Sigmoid colon (tissue), 6 donors: ENCODE measurements at regions not wholly inside any gene's neighbourhood (a gene's known extent, or its start where the extent isn't known, plus 50 kb on each side); places are given as distances from the start of the nearest gene placed in this dataset.

Source experiments
- DNase-seq: peaks from one replicate; pipeline ENCODE4 v3.0.0-alpha.2; 2019
- H3K27ac ChIP-seq, 4 donors: fragments of 200-600 bp; sonication (generic); one replicate each; pipeline ENCODE4 v1.5.1; 2016 to 2019; ENCODE audit warnings: mild to moderate bottlenecking in 1 of 4
- H3K27me3 ChIP-seq, 3 donors: fragments of 200-600 bp; sonication (generic); one replicate each; pipeline ENCODE4 v1.5.1; 2019; ENCODE audit warnings: mild to moderate bottlenecking in 1 of 3
- H3K36me3 ChIP-seq, 4 donors: fragments of 200-600 bp; sonication (generic); one replicate each; pipeline ENCODE4 v1.5.1; 2016 to 2019
- H3K4me1 ChIP-seq, 4 donors: fragments of 200-600 bp; sonication (generic); one replicate each; pipeline ENCODE4 v1.5.1; 2017 to 2019
- H3K4me3 ChIP-seq, 4 donors: fragments of 200-600 bp; sonication (generic); one replicate each; pipeline ENCODE4 v1.5.1; 2017 to 2019; ENCODE audit warnings: mild to moderate bottlenecking in 2 of 4, moderate library complexity in 1 of 4
- H3K9me3 ChIP-seq, 4 donors: fragments of 200-600 bp in 3 of 4; sonication (generic) in 3 of 4; one replicate each; pipeline versions ENCODE4 v1.5.1 to v1.6.1; 2013 to 2019
- EP300 ChIP-seq, 4 donors: sonication (generic); formaldehyde crosslinking; IDR thresholded peaks; one replicate each; pipeline ENCODE4 v1.6.1; 2017; ENCODE audit warnings: antibody characterized with exemption in 4 of 4
- POLR2A ChIP-seq, 2 donors: fragments of 450-650 bp; IDR thresholded peaks; one replicate each; pipeline ENCODE4 v1.6.1; 2016; ENCODE audit warnings: antibody characterized with exemption in 2 of 2, mild to moderate bottlenecking in 2 of 2, moderate library complexity in 2 of 2
- POLR2AphosphoS5 ChIP-seq, 4 donors: sonication (generic); formaldehyde crosslinking; IDR thresholded peaks; one replicate each; pipeline ENCODE4 v1.6.1; 2017; ENCODE audit warnings: antibody characterized with exemption in 4 of 4
- WGBS, 2 donors: extraction: QIAGEN DNeasy Blood & Tissue Kit; methylation state at CpG; one replicate each; pipeline ENCODE4 v1.1.7; 2013; 5-methylcytosine and 5-hydroxymethylcytosine counted together
- intact Hi-C: fragments of 100-400 bp; cut with DNase I; formaldehyde crosslinking; loops from one replicate; pipeline ENCODE4 v1.15.1; 2023
- TF ChIP-seq, protein P1 (sequence below), 4 experiments: fragments of 450-650 bp in 3 of 4; fragments of 200-600 bp in 1 of 4; IDR thresholded peaks; one replicate each; pipeline ENCODE4 v1.5.1; 2016 to 2019; ENCODE audit warnings: antibody characterized with exemption in 4 of 4, mild to moderate bottlenecking in 3 of 4, moderate library complexity in 2 of 4
- donor health status: healthy with polysubstance abuse.
- donor health status: healthy.

DNA sequence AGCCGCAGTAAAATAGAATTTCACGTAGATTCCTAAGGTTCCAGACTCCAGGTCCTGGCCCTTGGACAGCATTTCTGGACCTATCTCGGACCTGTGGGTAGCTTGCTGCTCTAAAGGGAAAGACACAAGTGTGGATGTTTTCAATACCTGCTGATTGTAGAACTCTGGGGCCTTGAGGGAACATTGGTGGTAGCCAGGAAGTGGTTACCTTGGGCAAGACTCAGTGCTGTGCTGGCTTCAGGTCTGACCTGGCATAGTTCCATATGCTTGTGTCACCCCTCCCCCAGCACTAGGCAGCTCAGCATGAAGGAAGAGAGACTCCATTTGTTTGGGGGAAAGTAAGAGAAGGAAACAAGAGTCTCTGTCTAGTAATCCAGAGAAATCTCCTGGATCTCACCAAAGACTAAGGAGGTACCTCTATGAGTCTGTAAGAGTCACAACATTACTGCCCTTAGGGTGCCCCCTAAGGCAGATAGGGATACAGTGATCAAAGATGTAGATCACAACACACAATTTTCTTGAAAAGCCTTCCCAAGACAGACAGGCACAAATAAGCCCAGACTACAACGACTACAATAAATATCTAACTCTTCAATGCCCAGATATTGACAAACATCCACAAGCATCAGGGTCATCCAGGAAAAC, 398.8 kb downstream of the TGFB2 start:
- no peaks in the 10 kb centered on the region for H3K36me3 ChIP-seq
- H3K4me1 ChIP-seq, result peaks cover 0 to 5% (median 0%) of the 10 kb centered on the region in 4 donors
- H3K27ac ChIP-seq, result no peak overlapping the region
- no peaks in the 10 kb centered on the region for H3K9me3 ChIP-seq
- TF ChIP-seq POLR2A (IDR thresholded peaks at IDR 0.05) (no peak), POLR2AphosphoS5 (IDR thresholded peaks at IDR 0.05) (no peak), EP300 (IDR thresholded peaks at IDR 0.05) (no peak)
- TF ChIP-seq, protein P1, sequence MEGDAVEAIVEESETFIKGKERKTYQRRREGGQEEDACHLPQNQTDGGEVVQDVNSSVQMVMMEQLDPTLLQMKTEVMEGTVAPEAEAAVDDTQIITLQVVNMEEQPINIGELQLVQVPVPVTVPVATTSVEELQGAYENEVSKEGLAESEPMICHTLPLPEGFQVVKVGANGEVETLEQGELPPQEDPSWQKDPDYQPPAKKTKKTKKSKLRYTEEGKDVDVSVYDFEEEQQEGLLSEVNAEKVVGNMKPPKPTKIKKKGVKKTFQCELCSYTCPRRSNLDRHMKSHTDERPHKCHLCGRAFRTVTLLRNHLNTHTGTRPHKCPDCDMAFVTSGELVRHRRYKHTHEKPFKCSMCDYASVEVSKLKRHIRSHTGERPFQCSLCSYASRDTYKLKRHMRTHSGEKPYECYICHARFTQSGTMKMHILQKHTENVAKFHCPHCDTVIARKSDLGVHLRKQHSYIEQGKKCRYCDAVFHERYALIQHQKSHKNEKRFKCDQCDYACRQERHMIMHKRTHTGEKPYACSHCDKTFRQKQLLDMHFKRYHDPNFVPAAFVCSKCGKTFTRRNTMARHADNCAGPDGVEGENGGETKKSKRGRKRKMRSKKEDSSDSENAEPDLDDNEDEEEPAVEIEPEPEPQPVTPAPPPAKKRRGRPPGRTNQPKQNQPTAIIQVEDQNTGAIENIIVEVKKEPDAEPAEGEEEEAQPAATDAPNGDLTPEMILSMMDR (IDR thresholded peaks at IDR 0.05), result no peak
- no peak overlapping the region for H3K4me3 ChIP-seq
- no peak for DNase-seq
- intact Hi-C loops, result no loop called here
- 76 to 86% methylated on average over 4 of the region's 4 CpGs for WGBS, 2 donors
- H3K27me3 ChIP-seq, result no peaks in the 10 kb centered on the region

DNA sequence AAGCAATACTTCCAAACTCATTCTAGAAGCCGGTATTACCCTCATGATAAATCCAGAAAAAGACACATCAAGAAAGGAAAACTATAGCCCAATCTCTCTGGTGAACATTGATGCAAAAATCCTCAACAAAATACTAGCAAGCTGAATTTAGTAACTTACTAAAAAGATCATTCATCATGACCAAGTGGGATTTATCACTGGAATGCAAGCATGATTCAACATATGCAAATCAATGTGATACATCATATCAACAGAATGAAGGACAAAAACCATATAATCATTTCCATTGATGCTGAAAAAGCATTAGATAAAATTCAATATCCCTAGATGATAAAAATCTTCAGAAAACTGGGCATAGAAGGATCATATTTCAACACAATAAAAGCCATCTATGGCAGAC, 402.9 kb downstream of the TGFB2 start:
- 93 to 96% methylated on average over 1 of the region's 1 CpG for WGBS, 2 donors
- no peaks in the 10 kb centered on the region for H3K9me3 ChIP-seq
- intact Hi-C loops, result no loop called here

DNA sequence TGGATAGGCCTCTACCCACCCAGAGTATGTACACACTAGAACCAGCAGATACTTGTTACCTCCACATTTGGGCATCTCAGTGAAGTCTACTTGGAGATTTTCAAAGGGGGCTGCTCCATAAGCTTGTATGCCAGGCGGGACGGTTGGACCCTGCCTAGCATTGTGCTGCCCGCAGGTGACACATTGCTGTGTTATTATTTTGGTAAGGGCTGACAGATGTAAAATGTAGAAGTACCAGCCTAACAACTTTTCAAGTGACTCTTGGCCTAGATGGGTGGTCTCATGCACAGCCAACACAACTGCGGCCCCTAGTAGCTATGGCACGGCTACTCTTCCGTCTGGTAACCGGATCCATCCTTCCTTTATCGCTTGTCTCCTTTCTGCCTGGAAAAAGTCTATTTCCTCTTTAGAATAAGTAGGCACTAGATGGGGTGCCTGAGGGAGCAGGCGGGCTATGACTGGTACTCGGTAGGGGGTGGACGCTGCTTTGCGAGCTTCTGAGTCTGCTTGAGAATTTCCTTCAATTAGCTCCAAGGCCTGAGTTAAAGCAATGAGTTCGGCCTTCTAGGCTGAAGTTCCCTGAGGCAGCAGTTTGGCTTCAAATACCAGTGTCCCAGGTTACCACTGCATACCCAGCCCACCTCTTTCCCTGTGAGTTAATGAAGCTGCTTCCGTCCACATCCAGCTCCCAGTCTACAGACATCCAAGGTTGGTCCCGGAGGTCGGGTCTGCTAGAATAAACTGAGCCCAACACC, 405.3 kb downstream of the TGFB2 start:
- no peaks in the 10 kb centered on the region for H3K27me3 ChIP-seq
- no peaks in the 10 kb centered on the region for H3K36me3 ChIP-seq
- intact Hi-C loops, result no loop called here
- H3K4me1 ChIP-seq, result no peaks in the 10 kb centered on the region
- TF ChIP-seq POLR2AphosphoS5 (IDR thresholded peaks at IDR 0.05) (no peak), EP300 (IDR thresholded peaks at IDR 0.05) (no peak), POLR2A (IDR thresholded peaks at IDR 0.05) (no peak)
- TF ChIP-seq, protein P1 (IDR thresholded peaks at IDR 0.05), result no peak
- H3K27ac ChIP-seq, result no peak overlapping the region
- H3K9me3 ChIP-seq, result peaks cover 0 to 2% (median 0%) of the 10 kb centered on the region in 4 donors
- WGBS, 2 donors, result 93 to 96% methylated on average over 16 of the region's 16 CpGs
- DNase-seq, result no peak
- no peak overlapping the region for H3K4me3 ChIP-seq

More for the DNA sequence above, 402.9 kb downstream of the TGFB2 start:
- H3K36me3 ChIP-seq, result no peaks in the 10 kb centered on the region
- no peak overlapping the region for H3K27ac ChIP-seq
- H3K4me1 ChIP-seq, result no peaks in the 10 kb centered on the region
- TF ChIP-seq POLR2AphosphoS5 (IDR thresholded peaks at IDR 0.05), result no peak
- TF ChIP-seq EP300 (IDR thresholded peaks at IDR 0.05), result no peak
- TF ChIP-seq, protein P1 (IDR thresholded peaks at IDR 0.05), result no peak
- no peak for TF ChIP-seq POLR2A (IDR thresholded peaks at IDR 0.05)
- DNase-seq, result no peak
- no peak overlapping the region for H3K4me3 ChIP-seq
- no peaks in the 10 kb centered on the region for H3K27me3 ChIP-seq

DNA sequence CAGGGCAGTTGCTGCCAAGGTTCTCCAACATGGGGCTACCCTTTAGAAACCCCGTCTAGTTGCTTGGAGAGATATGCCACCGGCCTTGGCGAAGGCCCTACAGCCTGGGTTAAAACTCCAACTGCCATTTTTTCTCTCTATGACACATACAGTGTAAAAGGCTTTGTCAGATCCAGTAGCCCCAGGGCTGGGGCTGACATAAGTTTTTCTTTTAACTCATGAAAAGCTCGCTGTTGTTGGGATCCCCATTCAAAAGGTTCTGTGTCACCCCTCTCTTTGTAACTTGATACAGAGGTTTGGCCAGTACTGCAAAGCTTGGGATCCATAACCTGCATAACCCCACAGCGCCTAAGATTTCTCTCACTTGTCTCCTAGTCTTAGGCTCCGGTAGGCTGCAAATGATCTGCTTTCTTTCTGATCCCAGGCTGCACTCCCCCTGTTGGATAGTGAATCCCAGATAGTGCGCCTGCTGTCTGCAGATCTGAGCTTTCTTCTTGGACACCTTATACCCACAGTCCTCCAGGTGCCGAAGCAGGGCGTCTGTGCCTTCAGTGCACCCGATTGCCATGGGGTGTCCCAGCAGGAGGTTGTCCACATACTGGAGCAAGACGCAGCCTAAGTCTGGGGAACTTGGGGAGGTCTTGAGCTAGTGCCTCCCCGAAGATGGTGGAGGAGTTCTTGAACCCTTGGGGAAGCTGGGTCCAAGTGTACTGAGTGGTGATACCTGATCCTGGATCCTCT, 406.2 kb downstream of the TGFB2 start:
- intact Hi-C loops, result no loop called here
- Histone ChIP-seq H3K27me3 (no peaks in the 10 kb centered on the region), H3K27ac (no peak overlapping the region), H3K4me1 (no peaks in the 10 kb centered on the region), H3K4me3 (no peak overlapping the region), H3K9me3 (peaks cover 0 to 4% (median 0%) of the 10 kb centered on the region in 4 donors), H3K36me3 (no peaks in the 10 kb centered on the region)
- 87 to 91% methylated on average over 12 of the region's 12 CpGs for WGBS, 2 donors
- TF ChIP-seq POLR2AphosphoS5 (IDR thresholded peaks at IDR 0.05), result no peak
- TF ChIP-seq POLR2A (IDR thresholded peaks at IDR 0.05), result no peak
- TF ChIP-seq, protein P1 (IDR thresholded peaks at IDR 0.05), result no peak
- no peak for TF ChIP-seq EP300 (IDR thresholded peaks at IDR 0.05)
- no peak for DNase-seq
